HG03378 (cell line): ENCODE measurements at regions not wholly inside any gene's neighbourhood (a gene's known extent, or its start where the extent isn't known, plus 50 kb on each side); places are given as distances from the start of the nearest gene placed in this dataset.
A peak's percentile ranks its signal among the peaks of the same experiment; 100 is the strongest.
"Not testable (repeated sequence)": the region's sequence is repeated elsewhere in the genome, so short reads cannot be mapped to it uniquely, and the experiment has no call there.

Source experiments
- ATAC-seq: cut with Tn5 transposase; IDR thresholded peaks from one replicate; pipeline ENCODE4 v1.9.1; 2021; ENCODE audit warnings: mild to moderate bottlenecking, moderate library complexity; ENCODE audit not compliant: unreplicated experiment

- ATAC-seq = not testable (repeated sequence)
Observed at GRCh38 chr16:29284159-29284558, 122.4 kb downstream of the NPIPB11 start.

- ATAC-seq = not testable (repeated sequence)
Observed at GRCh38 chr16:29278097-29278871, 128.2 kb downstream of the NPIPB11 start.

- not testable (repeated sequence) for ATAC-seq
Observed at GRCh38 chr16:29276446-29276845, 130.1 kb downstream of the NPIPB11 start.

GRCh38 chr16:29274055-29275035 lies 132.2 kb downstream of the NPIPB11 start:
- not testable (repeated sequence) for ATAC-seq

- ATAC-seq = not testable (repeated sequence)
Observed at GRCh38 chr16:29273298-29274054, 133.0 kb downstream of the NPIPB11 start.

GRCh38 chr16:29271721-29272675 lies 134.5 kb downstream of the NPIPB11 start:
- not testable (repeated sequence) for ATAC-seq

GRCh38 chr16:29270923-29271322 lies 135.6 kb downstream of the NPIPB11 start:
- ATAC-seq = not testable (repeated sequence)

- ATAC-seq = not testable (repeated sequence)
Observed at GRCh38 chr16:29270033-29270432, 136.5 kb downstream of the NPIPB11 start.

GRCh38 chr16:29269192-29269811 lies 137.2 kb downstream of the NPIPB11 start:
- ATAC-seq = not testable (repeated sequence)

- not testable (repeated sequence) for ATAC-seq
Observed at GRCh38 chr16:29268785-29269191, 137.7 kb downstream of the NPIPB11 start.

GRCh38 chr16:29268348-29268747 lies 138.2 kb downstream of the NPIPB11 start:
- not testable (repeated sequence) for ATAC-seq

- ATAC-seq = not testable (repeated sequence)
Observed at GRCh38 chr16:29267891-29268290, 138.6 kb downstream of the NPIPB11 start.

- not testable (repeated sequence) for ATAC-seq
Observed at GRCh38 chr16:29267055-29267619, 139.4 kb downstream of the NPIPB11 start.

- not testable (repeated sequence) for ATAC-seq
Observed at GRCh38 chr16:29266612-29267011, 139.9 kb downstream of the NPIPB11 start.

- peak; percentile 46 for ATAC-seq
Observed at GRCh38 chr16:29265255-29265853, 141.2 kb downstream of the NPIPB11 start.

GRCh38 chr16:29264080-29264837 lies 142.3 kb downstream of the NPIPB11 start:
- not testable (repeated sequence) for ATAC-seq

GRCh38 chr16:29262725-29263124 lies 143.8 kb downstream of the NPIPB11 start:
- not testable (repeated sequence) for ATAC-seq
